Kidney (tissue), 13 donors: ENCODE measurements at regions not wholly inside any gene's neighbourhood (a gene's known extent, or its start where the extent isn't known, plus 50 kb on each side); places are given as distances from the start of the nearest gene placed in this dataset.
"Not testable (repeated sequence)": the region's sequence is repeated elsewhere in the genome, so short reads cannot be mapped to it uniquely, and the experiment has no call there.

Experiments used
- DNase-seq, 5 donors: peaks; one replicate each; pipeline ENCODE4 v3.0.0-alpha.2; 2013 to 2020
- FAIRE-seq: peaks from 2 replicates; lab custom pipeline; 2012; peaks lifted over from hg19 to GRCh38; lab: Jason Lieb, UNC
- H3K27ac ChIP-seq, 2 donors: one replicate each; pipeline ENCODE4 v1.7.0; 2013; ENCODE audit warnings: low read depth in 2 of 2, low read length in 2 of 2, inconsistent platforms in 1 of 2
- H3K27me3 ChIP-seq: one replicate; pipeline ENCODE4 v1.7.1; 2013; ENCODE audit warnings: low read length, inconsistent platforms; ENCODE audit not compliant: control insufficient read depth, insufficient read depth
- H3K36me3 ChIP-seq, 3 donors: one replicate each; pipeline versions ENCODE4 v1.7.0 to v1.7.1; 2013; ENCODE audit warnings: low read length in 3 of 3, control low read depth in 1 of 3, inconsistent platforms in 1 of 3; ENCODE audit not compliant: insufficient read depth in 3 of 3, control insufficient read depth in 2 of 3
- H3K4me1 ChIP-seq, 3 donors: one replicate each; pipeline versions ENCODE4 v1.7.0 to v1.7.1; 2013; ENCODE audit warnings: low read length in 3 of 3, inconsistent platforms in 1 of 3, low read depth in 1 of 3; ENCODE audit not compliant: control insufficient read depth in 2 of 3, insufficient read depth in 2 of 3
- H3K4me3 ChIP-seq, 3 donors: one replicate each; pipeline versions ENCODE4 v1.7.0 to v1.8.1; 2013; ENCODE audit warnings: low read length in 3 of 3, control low read depth in 1 of 3, inconsistent platforms in 1 of 3
- H3K9ac ChIP-seq, 3 donors: one replicate each; pipeline versions ENCODE4 v1.7.0 to v1.7.1; 2013; ENCODE audit warnings: low read length in 3 of 3, control low read depth in 1 of 3, inconsistent platforms in 1 of 3
- H3K9me3 ChIP-seq, 3 donors: one replicate each; pipeline versions ENCODE4 v1.7.0 to v1.7.1; 2013; ENCODE audit warnings: low read length in 3 of 3, control low read depth in 1 of 3, inconsistent platforms in 1 of 3; ENCODE audit not compliant: control insufficient read depth in 2 of 3, insufficient read depth in 1 of 3
- CTCF ChIP-seq: IDR thresholded peaks from 3 replicates; pipeline ENCODE4 v1.5.1; 2012; ENCODE audit warnings: mild to moderate bottlenecking, moderate library complexity, borderline replicate concordance; ENCODE audit not compliant: insufficient read depth; ENCODE audit errors: extremely low read depth
- intact Hi-C: fragments of 100-400 bp; cut with DNase I; formaldehyde crosslinking; loops from one replicate; pipeline ENCODE4 v1.11.1; 2022
- donor health status: control.
- donor health status: control.
- donor health status: control.
- donor health status: control.
- donor health status: control.
- donor health status: DM: yes; HTN: yes; CAD: no.
- donor health status: Normal renal cell carcinoma (clear cell type).

GRCh38 chr21:21897275-21897883 is 899.2 kb downstream of the NCAM2 start:
- FAIRE-seq (no peak), DNase-seq (no peak)
- no peak for TF ChIP-seq CTCF
- Histone ChIP-seq H3K27ac (no peak overlapping the region), H3K36me3 (no peaks in the 10 kb centered on the region), H3K4me1 (no peaks in the 10 kb centered on the region), H3K4me3 (no peak overlapping the region), H3K9ac (no peak overlapping the region), H3K27me3 (no peaks in the 10 kb centered on the region), H3K9me3 (no peaks in the 10 kb centered on the region)
- intact Hi-C loops = no loop called here

GRCh38 chr21:21898801-21899200 is 900.6 kb downstream of the NCAM2 start:
- DNase-seq (no peak), FAIRE-seq (no peak)
- H3K4me3 ChIP-seq = no peak overlapping the region
- TF ChIP-seq CTCF = no peak
- no peak overlapping the region for H3K27ac ChIP-seq
- H3K27me3 ChIP-seq = no peaks in the 10 kb centered on the region
- no peak overlapping the region for H3K9ac ChIP-seq
- no peaks in the 10 kb centered on the region for H3K9me3 ChIP-seq
- intact Hi-C loops = no loop called here
- no peaks in the 10 kb centered on the region for H3K4me1 ChIP-seq
- no peaks in the 10 kb centered on the region for H3K36me3 ChIP-seq

GRCh38 chr21:21902416-21902815 is 904.2 kb downstream of the NCAM2 start:
- H3K27me3 ChIP-seq, H3K9ac ChIP-seq, H3K4me1 ChIP-seq, H3K36me3 ChIP-seq, H3K4me3 ChIP-seq, H3K9me3 ChIP-seq, DNase-seq, FAIRE-seq, intact Hi-C loops, H3K27ac ChIP-seq: not testable (repeated sequence)

- DNase-seq (no peak), FAIRE-seq (no peak)
- Histone ChIP-seq H3K9me3 (no peaks in the 10 kb centered on the region), H3K4me3 (no peak overlapping the region), H3K27me3 (no peaks in the 10 kb centered on the region), H3K27ac (no peak overlapping the region), H3K4me1 (no peaks in the 10 kb centered on the region), H3K9ac (no peak overlapping the region), H3K36me3 (no peaks in the 10 kb centered on the region)
- intact Hi-C loops = no loop called here
- TF ChIP-seq CTCF = no peak
These were observed 909.1 kb downstream of the NCAM2 start for GRCh38 chr21:21907271-21907670.
